ENCODE measurements at regions not wholly inside any gene's neighbourhood (a gene's known extent, or its start where the extent isn't known, plus 50 kb on each side); places are given as distances from the start of the nearest gene placed in this dataset.
"Not testable (repeated sequence)": the region's sequence is repeated elsewhere in the genome, so short reads cannot be mapped to it uniquely, and the experiment has no call there.

- DNase-seq, result no peak
Measured at GRCh38 chr11:80282643-80283042, 841.8 kb upstream of the TENM4 start.

DNA sequence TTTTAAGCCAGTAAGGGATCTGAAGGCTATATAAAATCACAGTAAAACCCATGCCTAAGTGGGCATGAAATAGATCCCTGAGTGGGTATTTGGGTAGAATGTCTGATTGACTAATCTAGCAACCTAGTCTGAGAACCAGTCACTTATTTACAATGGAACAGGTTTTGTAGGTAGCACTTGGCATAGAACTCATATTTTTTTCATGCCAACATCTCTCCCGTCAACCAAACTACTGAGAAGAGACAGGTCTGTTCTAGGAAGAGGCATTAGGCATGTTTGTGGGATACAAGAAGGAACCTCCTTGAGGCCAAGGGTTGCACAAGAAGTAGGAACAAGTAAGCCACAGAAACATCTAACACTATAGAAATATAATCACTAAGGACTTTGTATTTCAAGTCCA lies 840.4 kb upstream of the TENM4 start:
- no peak for DNase-seq

GRCh38 chr11:80280737-80281136 lies 839.9 kb upstream of the TENM4 start:
- no peak for DNase-seq

DNA sequence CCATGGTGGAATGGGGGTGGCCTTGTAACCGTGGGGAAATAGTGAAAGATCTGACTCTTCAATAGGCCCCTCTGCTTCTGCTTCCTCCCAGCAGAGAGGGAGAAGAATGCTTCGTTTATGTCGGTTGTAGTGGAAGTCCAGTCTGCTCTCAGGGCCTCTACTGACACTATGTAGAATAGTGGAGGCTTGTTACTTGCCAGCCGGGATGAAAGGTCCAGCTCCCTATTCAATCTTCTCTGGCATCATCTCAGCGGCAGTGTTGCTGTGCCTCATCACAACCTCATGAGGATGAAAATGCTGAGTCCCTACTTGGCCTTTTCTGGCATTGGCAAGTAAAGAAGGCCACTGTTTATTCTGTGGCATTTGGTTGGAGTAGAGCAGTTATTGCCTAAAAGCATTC lies 820.9 kb upstream of the TENM4 start:
- no peak for DNase-seq

DNA sequence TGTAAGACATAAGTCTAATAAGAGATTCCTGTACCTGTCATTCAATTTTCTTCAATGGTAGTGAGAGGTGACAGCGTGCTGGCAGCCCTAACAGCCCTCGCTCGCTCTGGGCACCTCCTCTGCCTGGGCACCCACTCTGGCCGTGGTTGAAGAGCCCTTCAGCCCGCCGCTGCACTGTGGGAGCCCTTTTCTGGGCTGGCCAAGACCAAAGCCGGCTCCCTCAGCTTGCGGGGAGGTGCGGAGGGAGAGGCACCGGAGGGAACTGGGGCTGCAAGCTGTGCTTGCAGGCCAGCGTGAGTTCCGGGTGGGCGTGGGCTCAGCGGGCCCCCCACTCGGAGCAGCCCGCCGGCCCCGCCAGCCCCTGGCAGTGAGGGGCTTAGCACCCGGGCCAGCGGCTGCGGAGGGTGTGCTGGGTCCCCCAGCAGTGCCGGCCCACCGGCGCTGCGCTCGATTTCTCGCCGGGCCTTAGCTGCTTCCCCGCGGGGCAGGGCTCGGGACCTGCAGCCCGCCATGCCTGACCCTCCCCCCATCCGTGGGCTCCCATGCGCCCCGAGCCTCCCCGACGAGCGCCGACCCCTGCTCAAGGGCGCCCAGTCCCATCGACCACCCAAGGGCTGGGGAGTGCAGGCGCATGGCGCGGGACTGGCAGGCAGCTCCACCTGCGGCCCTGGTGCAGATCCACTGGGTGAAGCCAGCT lies 816.6 kb upstream of the TENM4 start:
- DNase-seq, result not testable (repeated sequence)

- no peak for DNase-seq
Measured at GRCh38 chr11:80255021-80255420, 814.2 kb upstream of the TENM4 start.

DNA sequence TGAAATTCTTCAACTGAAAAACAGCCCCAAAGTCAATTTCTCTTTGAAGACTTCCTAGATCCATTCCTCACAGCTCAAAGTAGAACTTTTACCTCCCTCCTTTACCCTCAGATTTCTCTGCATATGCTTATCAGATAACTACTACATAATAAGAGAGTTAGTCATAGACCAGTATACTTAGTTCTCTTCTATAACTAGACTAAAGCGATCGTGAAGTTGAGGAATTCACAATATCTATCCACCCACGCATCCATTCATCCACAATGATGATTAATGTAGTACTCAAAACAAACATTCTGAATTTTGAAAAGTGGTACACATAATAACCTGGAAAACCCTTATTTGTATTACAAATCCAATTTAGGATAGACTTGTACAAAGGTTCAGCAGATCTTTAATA lies 800.9 kb upstream of the TENM4 start:
- no peak for DNase-seq

DNA sequence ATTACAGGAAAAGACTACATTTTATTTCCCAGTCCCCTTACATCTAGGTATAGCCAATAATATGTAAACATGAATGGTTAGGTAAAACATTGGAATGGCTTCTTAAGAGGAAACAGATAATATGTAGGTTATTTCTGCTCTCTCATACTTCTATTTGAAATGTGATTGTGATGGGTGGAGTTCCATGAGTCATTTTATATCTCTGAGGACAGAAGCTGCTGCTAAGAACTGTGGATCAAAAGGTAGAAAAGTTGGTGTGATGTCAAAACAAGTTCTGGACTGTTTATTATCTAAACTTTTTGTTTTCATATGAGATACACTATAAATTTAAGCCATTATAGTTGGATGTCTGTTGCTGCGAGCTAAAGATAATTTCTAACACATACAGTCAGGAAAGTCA lies 799.4 kb upstream of the TENM4 start:
- DNase-seq, result no peak

DNA sequence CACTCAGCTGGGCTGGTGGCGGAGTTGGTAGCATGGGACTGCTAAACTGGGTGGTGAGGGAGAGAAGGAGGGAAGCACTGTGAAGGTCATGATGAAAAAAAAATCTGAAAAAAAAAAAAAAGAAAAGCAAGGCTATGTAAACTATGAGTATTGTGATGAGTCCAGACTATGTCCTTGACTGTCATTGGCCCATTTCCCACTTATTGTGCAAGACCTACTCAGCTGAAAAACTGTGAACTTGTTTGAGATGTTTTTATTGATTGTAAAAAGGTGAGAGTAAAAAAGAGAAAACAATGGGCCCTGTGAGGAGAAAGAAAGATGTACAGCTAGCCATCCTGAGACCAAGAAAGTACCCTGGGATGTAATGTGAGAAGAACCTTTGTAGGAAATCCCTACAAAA lies 798.4 kb upstream of the TENM4 start:
- DNase-seq, result no peak

GRCh38 chr11:80227915-80228314 lies 787.1 kb upstream of the TENM4 start:
- DNase-seq, result no peak

DNA sequence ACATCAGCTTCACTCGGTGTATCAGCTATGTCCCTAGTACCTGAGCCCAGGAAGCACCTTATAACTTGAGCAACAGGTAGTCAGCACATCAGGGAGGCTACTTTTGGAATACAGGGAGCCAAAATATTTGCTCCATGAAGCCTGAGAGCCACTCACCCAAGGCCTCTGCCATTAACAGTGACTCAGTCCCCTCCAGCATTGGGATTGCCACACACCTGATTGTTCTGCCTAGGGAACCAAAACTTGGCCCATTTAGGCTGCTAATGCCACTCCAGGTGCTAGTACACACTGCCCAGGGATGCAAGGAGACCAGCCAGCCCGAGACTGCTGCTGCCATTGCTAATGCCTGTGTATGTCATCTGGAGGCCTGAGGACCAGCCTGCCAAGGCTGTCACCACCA lies 773.6 kb upstream of the TENM4 start:
- DNase-seq, result no peak

GRCh38 chr11:80211673-80212072 lies 770.8 kb upstream of the TENM4 start:
- no peak for DNase-seq

GRCh38 chr11:80204021-80204420 lies 763.2 kb upstream of the TENM4 start:
- DNase-seq, result no peak

DNA sequence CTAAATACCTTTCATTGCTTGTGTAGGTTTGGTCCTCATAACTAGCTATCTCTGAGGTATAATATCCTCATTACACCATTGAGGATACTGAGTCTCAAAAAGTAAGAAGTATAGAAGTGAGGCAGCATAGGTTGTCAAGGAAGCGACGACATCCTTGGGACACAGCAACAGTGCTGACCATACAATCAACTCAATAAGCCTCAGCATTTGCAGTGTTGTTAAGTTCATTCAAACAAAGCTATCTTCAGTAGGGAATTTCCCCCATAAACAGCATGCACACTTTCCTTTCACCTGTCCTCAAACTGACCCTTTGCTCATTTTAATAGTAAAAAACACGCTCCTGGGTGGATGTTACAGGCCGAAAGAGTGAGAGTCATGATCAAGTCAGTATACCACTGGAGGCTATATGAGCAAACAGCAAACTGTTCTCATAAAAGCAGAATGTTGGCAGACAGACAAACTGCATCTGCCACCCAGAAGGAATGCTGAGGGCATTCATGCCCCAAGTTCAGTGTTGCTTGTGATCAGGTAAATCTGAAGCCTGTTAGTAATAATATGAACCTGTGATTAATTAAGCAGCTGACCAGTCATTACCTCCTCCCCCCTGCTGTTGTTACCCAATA lies 756.2 kb upstream of the TENM4 start:
- no peak for DNase-seq

GRCh38 chr11:80196041-80196440 lies 755.2 kb upstream of the TENM4 start:
- no peak for DNase-seq

GRCh38 chr11:80194625-80195024 lies 753.8 kb upstream of the TENM4 start:
- no peak for DNase-seq

- no peak for DNase-seq
Measured at GRCh38 chr11:80194016-80194415, 753.2 kb upstream of the TENM4 start.

- no peak for DNase-seq
Measured at GRCh38 chr11:80188076-80188627, 747.3 kb upstream of the TENM4 start.

GRCh38 chr11:80186692-80187091 lies 745.9 kb upstream of the TENM4 start:
- DNase-seq, result no peak

- no peak for DNase-seq
Measured at GRCh38 chr11:80182901-80183300, 742.1 kb upstream of the TENM4 start.

DNA sequence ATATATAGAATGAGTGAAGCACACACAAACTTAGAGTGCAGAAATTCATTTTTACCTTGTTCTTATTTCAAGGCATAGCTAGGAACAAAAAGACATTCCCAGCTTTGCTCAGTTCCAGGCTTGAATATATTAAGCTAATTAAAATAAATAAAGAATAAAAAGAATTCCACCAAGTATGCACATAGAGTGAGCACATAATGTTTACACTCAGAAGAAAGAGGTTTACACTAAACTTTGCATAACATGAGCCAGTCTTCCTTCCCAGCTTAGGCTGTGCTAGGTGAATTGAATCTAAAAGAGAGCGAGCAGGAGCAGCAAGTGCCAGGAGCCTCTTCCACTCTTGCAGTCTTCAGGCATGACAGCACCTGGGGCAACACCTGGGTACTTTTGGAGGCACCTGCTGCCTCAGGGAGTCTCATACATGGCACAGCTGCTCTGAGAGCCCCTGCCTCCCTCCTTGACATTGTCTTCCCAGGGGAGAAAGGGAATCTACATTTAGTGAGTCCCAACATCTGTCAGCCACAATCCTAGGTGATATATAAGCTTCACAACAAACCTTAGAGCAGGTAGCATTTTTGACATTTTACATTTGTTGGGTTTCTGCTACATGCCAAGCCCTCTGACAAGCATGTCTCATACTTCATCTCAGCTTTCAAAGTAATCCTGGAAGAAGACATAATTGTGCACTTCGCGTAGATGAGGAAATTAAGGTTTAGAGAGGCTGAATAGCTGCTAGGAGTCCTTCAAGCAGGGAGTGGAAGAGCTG lies 732.7 kb upstream of the TENM4 start:
- DNase-seq, result no peak

DNA sequence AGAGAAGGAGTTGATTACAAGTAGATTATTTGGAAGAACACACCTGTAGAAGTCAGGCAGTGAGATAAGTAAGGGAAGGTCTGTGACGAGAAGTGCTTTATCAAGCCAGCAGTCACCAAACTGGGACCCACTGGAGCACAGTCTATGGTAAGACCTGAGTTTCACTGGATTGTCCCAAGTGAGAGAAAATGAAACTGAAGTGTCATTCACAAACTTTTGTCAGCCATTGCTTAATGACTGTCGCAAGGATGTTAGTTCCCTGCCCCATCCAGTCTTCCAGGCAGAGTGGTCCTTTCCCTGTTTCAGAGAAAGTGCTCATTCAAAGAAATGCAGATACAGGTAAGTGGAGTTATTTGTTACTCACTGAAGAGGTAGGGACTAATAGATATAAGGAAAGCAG lies 728.0 kb upstream of the TENM4 start:
- DNase-seq, result no peak

DNA sequence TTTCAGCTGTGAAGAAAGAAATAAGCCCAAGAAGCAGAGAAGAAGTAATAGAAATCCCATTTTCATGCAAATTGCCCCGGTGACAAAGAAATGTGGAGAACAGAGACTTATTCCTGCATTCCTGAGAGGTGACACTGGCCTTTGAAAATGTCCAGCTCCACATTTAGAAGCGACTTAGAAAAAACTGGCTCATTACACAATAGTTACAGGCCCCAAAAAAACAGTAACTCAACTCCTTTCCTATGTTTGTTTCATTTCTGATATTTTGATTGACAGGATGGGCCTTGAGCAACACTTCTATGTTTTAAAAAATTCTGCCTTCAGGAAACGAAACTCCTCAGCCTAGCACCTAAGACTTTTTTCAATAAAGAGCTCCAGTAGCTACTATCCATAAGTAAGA lies 726.9 kb upstream of the TENM4 start:
- DNase-seq, result no peak

DNA sequence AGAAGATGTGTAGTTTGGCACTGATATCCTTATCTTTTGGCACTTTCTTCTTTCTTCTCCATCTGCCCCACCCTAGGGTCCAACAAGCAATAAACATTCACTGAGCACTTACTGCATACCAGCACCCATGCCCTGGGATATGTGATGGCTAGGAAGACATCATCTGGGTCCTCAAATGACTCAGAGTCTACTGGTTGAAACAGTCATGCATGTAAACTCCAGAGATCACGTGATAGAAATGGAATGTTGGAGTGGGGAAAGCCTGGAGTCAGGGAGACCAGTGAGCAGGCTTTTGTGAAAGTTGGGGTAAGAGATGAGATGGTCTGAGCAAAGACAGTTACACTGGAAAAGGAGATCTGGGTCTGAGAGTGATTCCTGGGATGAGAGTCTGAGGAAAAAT lies 724.9 kb upstream of the TENM4 start:
- DNase-seq, result no peak

All from NCI-H2081 (cell line).